ENCODE measurements at regions not wholly inside any gene's neighbourhood (a gene's known extent, or its start where the extent isn't known, plus 50 kb on each side); places are given as distances from the start of the nearest gene placed in this dataset.

DNA sequence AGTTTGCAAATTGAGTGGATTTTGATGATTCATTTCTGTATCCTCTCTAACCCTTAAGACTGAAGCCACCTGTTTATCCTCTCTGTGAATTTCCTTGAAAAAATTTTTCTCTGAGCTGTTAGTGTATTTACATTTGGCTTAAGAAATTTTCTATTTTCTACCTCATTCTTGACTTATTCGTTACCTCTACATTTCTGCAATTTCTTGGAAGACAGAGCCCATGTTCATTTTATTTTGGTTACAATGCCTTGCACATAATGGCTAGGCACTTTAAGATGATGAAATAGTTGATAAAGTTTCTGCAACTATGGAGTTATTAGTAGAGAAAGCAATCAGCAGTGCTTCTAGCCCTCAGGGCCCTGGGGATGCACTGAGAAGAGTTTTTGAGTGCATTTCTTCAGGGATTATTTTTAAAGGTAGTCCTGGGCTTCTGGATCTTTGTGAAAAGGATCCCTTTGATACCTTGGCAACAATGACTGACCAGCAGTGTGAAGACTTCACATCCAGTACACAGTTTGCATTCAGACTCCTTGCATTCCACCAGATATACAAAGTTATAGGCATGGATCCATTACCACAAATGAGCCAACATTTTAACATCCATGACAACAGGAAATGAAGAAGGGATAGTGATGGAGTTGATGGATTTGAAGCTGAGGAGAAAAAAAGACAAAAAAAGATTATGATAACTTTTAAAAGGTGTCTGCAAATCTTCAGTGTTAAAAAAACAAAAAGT lies 68.2 kb downstream of the CH25H start:
- TF ChIP-seq, protein P1, sequence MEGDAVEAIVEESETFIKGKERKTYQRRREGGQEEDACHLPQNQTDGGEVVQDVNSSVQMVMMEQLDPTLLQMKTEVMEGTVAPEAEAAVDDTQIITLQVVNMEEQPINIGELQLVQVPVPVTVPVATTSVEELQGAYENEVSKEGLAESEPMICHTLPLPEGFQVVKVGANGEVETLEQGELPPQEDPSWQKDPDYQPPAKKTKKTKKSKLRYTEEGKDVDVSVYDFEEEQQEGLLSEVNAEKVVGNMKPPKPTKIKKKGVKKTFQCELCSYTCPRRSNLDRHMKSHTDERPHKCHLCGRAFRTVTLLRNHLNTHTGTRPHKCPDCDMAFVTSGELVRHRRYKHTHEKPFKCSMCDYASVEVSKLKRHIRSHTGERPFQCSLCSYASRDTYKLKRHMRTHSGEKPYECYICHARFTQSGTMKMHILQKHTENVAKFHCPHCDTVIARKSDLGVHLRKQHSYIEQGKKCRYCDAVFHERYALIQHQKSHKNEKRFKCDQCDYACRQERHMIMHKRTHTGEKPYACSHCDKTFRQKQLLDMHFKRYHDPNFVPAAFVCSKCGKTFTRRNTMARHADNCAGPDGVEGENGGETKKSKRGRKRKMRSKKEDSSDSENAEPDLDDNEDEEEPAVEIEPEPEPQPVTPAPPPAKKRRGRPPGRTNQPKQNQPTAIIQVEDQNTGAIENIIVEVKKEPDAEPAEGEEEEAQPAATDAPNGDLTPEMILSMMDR (conservative IDR thresholded peaks at IDR 0.05; ENCODE audit: low read depth, low read length), result no peak
- TF ChIP-seq EZH2phosphoT487 (IDR thresholded peaks at IDR 0.05; ENCODE audit: borderline replicate concordance, low read length) (no peak), EZH2 (IDR thresholded peaks at IDR 0.05; ENCODE audit: low read length, unreplicated experiment) (no peak)
